Endothelial cell of umbilical vein (primary cell): ENCODE measurements at regions not wholly inside any gene's neighbourhood (a gene's known extent, or its start where the extent isn't known, plus 50 kb on each side); places are given as distances from the start of the nearest gene placed in this dataset.

Experiments used
- BruUV-seq: library from RNA; stranded (reverse); fragments of 400-500 nt; replicated peaks from 2 replicates; lab custom pipeline; 2021; lab: Mats Ljungman, UMichigan
- CTCF ChIA-PET: fragments of 300-600, 350-600 bp; sonication (Branson Sonifier 250); formaldehyde crosslinking; loops from one replicate; lab custom pipeline; 2021; ENCODE audit warnings: antibody characterized with exemption, inconsistent platforms; lab: Charles Lee
- POLR2A ChIA-PET: fragments of 300-600, 350-600 bp; sonication (Branson Sonifier 250); formaldehyde crosslinking; loops from one replicate; lab custom pipeline; 2021; ENCODE audit warnings: antibody characterized with exemption, inconsistent platforms; lab: Charles Lee
- DNase-seq: peaks from one replicate; pipeline ENCODE4 v3.0.0-alpha.2; 2011; ENCODE audit warnings: low read depth, low spot score
- FAIRE-seq: peaks from 2 replicates; lab custom pipeline; 2011; peaks lifted over from hg19 to GRCh38; lab: Jason Lieb, UNC
- H2AFZ ChIP-seq: 2 replicates; pipeline ENCODE4 v1.6.0; 2012; ENCODE audit warnings: low read depth, low read length, control low read depth, inconsistent platforms
- H3K27ac ChIP-seq: 2 replicates; pipeline ENCODE4 v1.5.1; 2011; ENCODE audit warnings: low read depth, mild to moderate bottlenecking, control low read depth, low read length, moderate library complexity; ENCODE audit not compliant: insufficient read depth
- H3K27me3 ChIP-seq, 2 experiments: 2 replicates each; pipeline versions ENCODE4 v1.6.0 to v1.6.1; 2011; ENCODE audit warnings: low read length in 2 of 2, mixed read lengths in 1 of 2; ENCODE audit not compliant: control insufficient read depth in 2 of 2, insufficient read depth in 2 of 2
- H3K36me3 ChIP-seq, 2 experiments: 2 replicates in 1 of 2; 3 replicates in 1 of 2; pipeline ENCODE4 v1.5.1; 2011; ENCODE audit warnings: low read length in 2 of 2, mild to moderate bottlenecking in 1 of 2, moderate library complexity in 1 of 2; ENCODE audit not compliant: control insufficient read depth in 2 of 2, insufficient read depth in 2 of 2; ENCODE audit errors: extremely low read depth in 1 of 2
- H3K4me1 ChIP-seq: 3 replicates; pipeline ENCODE4 v1.5.1; 2011; ENCODE audit warnings: mild to moderate bottlenecking, low read length; ENCODE audit not compliant: control insufficient read depth, insufficient read depth; ENCODE audit errors: extremely low read depth
- H3K4me2 ChIP-seq: 2 replicates; pipeline ENCODE4 v1.6.1; 2011; ENCODE audit warnings: low read length, control low read depth, mixed read lengths; ENCODE audit not compliant: insufficient read depth
- H3K4me3 ChIP-seq, 3 experiments: fragments of 200-600 bp in 1 of 3; sonication (generic), shearing (Covaris generic) in 1 of 3; replicated peaks in 1 of 3; 2 replicates each; pipeline ENCODE4 v1.5.1; 2011 to 2016; ENCODE audit warnings: control low read depth in 3 of 3, low read length in 3 of 3, mild to moderate bottlenecking in 2 of 3, inconsistent platforms in 1 of 3, low read depth in 1 of 3, moderate library complexity in 1 of 3; ENCODE audit not compliant: insufficient read depth in 1 of 3
- H3K79me2 ChIP-seq: 2 replicates; pipeline ENCODE4 v1.6.0; 2012; ENCODE audit warnings: low read length, inconsistent platforms; ENCODE audit not compliant: control insufficient read depth, insufficient read depth
- H3K9ac ChIP-seq: replicated peaks from 2 replicates; pipeline ENCODE3; 2011; ENCODE audit warnings: low read length, control low read depth; ENCODE audit not compliant: insufficient read depth; ENCODE audit errors: extremely low read depth
- H3K9me1 ChIP-seq: replicated peaks from 3 replicates; pipeline ENCODE4 v1.6.0; 2011; ENCODE audit warnings: mild to moderate bottlenecking, low read length; ENCODE audit not compliant: control insufficient read depth, insufficient read depth; ENCODE audit errors: extremely low read depth
- H3K9me3 ChIP-seq: replicated peaks from 2 replicates; pipeline ENCODE4 v1.5.1; 2012; ENCODE audit warnings: low read length, inconsistent platforms; ENCODE audit not compliant: control insufficient read depth, insufficient read depth
- H4K20me1 ChIP-seq: replicated peaks from 2 replicates; pipeline ENCODE3; 2011; ENCODE audit warnings: mild to moderate bottlenecking, low read length; ENCODE audit not compliant: control insufficient read depth, insufficient read depth; ENCODE audit errors: extremely low read depth
- CTCF ChIP-seq, 2 donors: IDR thresholded peaks; 1 replicate in 1 of 2; 2 replicates in 1 of 2; pipeline ENCODE4 v1.5.1; 2011; ENCODE audit warnings: low read length in 2 of 2, mild to moderate bottlenecking in 2 of 2, moderate library complexity in 2 of 2, control low read depth in 1 of 2, inconsistent platforms in 1 of 2, low read depth in 1 of 2; ENCODE audit not compliant: insufficient read depth in 1 of 2; ENCODE audit errors: extremely low read depth in 1 of 2
- EZH2 ChIP-seq: IDR thresholded peaks from 2 replicates; pipeline ENCODE4 v1.6.1; 2012; ENCODE audit warnings: borderline replicate concordance, low read depth, mild to moderate bottlenecking, moderate library complexity, low read length, inconsistent platforms; ENCODE audit not compliant: severe bottlenecking
- FOS ChIP-seq: IDR thresholded peaks from 2 replicates; pipeline ENCODE4 v1.6.1; 2011; ENCODE audit warnings: mild to moderate bottlenecking, low read length, moderate library complexity, borderline replicate concordance; ENCODE audit not compliant: insufficient read depth
- GATA2 ChIP-seq: IDR thresholded peaks from 2 replicates; pipeline ENCODE4 v1.7.0; 2011; ENCODE audit warnings: low read depth, mild to moderate bottlenecking, moderate library complexity, mixed read lengths, low read length; ENCODE audit not compliant: insufficient read length, insufficient read depth
- JUN ChIP-seq: IDR thresholded peaks from 2 replicates; pipeline ENCODE4 v1.6.1; 2011; ENCODE audit warnings: borderline replicate concordance, low read depth; ENCODE audit not compliant: insufficient read length, insufficient read depth
- MYC ChIP-seq: IDR thresholded peaks from one replicate; pipeline ENCODE4 v1.6.1; 2011; ENCODE audit warnings: mild to moderate bottlenecking, low read depth, low read length
- POLR2A ChIP-seq: IDR thresholded peaks from 2 replicates; pipeline ENCODE4 v1.6.1; 2012; ENCODE audit warnings: low read depth, mild to moderate bottlenecking, control low read depth, low read length
- POLR2AphosphoS5 ChIP-seq: IDR thresholded peaks from 2 replicates; pipeline ENCODE4 v1.6.1; 2012; ENCODE audit warnings: low read depth, mild to moderate bottlenecking, control low read depth, low read length, moderate library complexity; ENCODE audit not compliant: insufficient read depth
- dilution Hi-C: fragments of 300-500 bp; cut with MboI; formaldehyde crosslinking; loops from one replicate; pipeline ENCODE4 v1.15.0; 2019; ENCODE audit warnings: low sequenced_read_pairs; ENCODE audit not compliant: extremely low pct_ligation_motif_present
- intact Hi-C: fragments of 100-400 bp; cut with micrococcal nuclease; formaldehyde crosslinking; loops from one replicate; pipeline ENCODE4 v1.10.0; 2022
- TF ChIP-seq, protein P1 (sequence below): IDR thresholded peaks from 2 replicates; pipeline ENCODE4 v1.6.1; 2011; ENCODE audit not compliant: insufficient read depth, insufficient read length

GRCh38 chr13:58594747-58595600 is 963.4 kb downstream of the PCDH17 start:
- TF ChIP-seq POLR2AphosphoS5 (no peak), JUN (no peak), MYC (no peak), CTCF (IDR thresholded peaks at IDR 0.05; ENCODE audit: extremely low read depth in 1 of 2, insufficient read depth in 1 of 2, low read depth in 1 of 2, low read length in 2 of 2) (no peak), POLR2A (no peak), EZH2 (no peak), FOS (no peak), GATA2 (no peak)
- TF ChIP-seq, protein P1, sequence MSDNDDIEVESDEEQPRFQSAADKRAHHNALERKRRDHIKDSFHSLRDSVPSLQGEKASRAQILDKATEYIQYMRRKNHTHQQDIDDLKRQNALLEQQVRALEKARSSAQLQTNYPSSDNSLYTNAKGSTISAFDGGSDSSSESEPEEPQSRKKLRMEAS = no peak
- intact Hi-C loops = no loop called here
- Histone ChIP-seq H3K4me1 (no peaks in the 10 kb centered on the region), H3K79me2 (no peaks in the 10 kb centered on the region), H4K20me1 (no peaks in the 10 kb centered on the region), H3K4me2 (no peak overlapping the region), H3K9me3 (no peaks in the 10 kb centered on the region), H3K9me1 (no peaks in the 10 kb centered on the region), H2AFZ (no peak overlapping the region), H3K4me3 (no peak overlapping the region), H3K36me3 (no peaks in the 10 kb centered on the region), H3K9ac (no peak overlapping the region), H3K27ac (no peak overlapping the region), H3K27me3 (no peaks in the 10 kb centered on the region)
- dilution Hi-C loops = no loop called here
- POLR2A ChIA-PET = no interaction called here
- CTCF ChIA-PET = no interaction called here
- no TSS peak for BruUV-seq
- no peak for DNase-seq
- FAIRE-seq = no peak
